ENCODE measurements at regions not wholly inside any gene's neighbourhood (a gene's known extent, or its start where the extent isn't known, plus 50 kb on each side); places are given as distances from the start of the nearest gene placed in this dataset.

DNA sequence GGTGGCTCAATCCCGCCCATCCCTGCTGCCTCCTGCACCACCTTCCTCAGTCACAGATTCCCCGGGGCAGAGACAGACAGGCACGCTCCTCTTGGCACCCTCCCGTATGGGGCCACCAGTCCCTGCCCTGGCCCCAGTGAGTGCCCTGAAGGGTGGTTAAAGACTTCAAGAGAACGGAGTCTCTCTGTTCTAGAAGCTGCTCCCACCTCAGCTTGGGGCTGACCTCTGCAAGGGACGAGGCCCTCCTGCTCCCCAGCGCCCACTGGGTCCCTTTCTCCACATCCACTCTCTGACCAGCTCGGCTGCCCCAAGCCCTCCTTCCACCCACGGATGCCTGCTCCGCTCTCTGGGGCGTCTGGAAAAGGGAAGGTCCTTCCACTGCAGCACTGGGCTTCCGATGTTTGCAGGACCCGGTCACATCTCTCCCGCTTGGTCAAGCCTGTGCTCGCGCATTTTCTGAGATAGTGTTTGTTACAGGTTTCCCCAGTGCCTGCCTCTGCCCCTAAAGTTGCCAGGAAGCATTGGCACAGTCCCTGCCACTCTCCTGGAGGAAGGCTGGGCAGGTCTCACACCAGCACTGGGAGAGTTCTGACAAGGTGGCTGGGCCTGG lies 1487.9 kb downstream of the TBC1D22A start:
- TF ChIP-seq POLR2AphosphoS5 (IDR thresholded peaks at IDR 0.05; ENCODE audit: borderline replicate concordance, low read depth, low read length) (no peak), EZH2 (IDR thresholded peaks at IDR 0.05) (no peak), FOXP2 (optimal IDR thresholded peaks at IDR 0.05; ENCODE audit: control extremely low read depth, extremely low read length, insufficient read depth) (no peak)
